Astrocyte of the spinal cord (primary cell): ENCODE measurements at regions not wholly inside any gene's neighbourhood (a gene's known extent, or its start where the extent isn't known, plus 50 kb on each side); places are given as distances from the start of the nearest gene placed in this dataset.
A peak's percentile ranks its signal among the peaks of the same experiment; 100 is the strongest.

ENCODE experiments used
- DNase-seq: peaks from one replicate; pipeline ENCODE4 v3.0.0; 2011; ENCODE audit warnings: low read depth, low spot score
- H3K4me3 ChIP-seq: 2 replicates; pipeline ENCODE4 v1.5.1; 2011; ENCODE audit warnings: low read depth, mild to moderate bottlenecking, low read length, moderate library complexity
- in situ Hi-C: cut with HindIII; loops from 2 replicates; pipeline ENCODE4 v1.10.0; 2017; ENCODE audit warnings: low sequenced_read_pairs
- TF ChIP-seq, protein P1 (sequence below): IDR thresholded peaks from 2 replicates; pipeline ENCODE4 v1.5.1; 2012; ENCODE audit warnings: low read depth, mild to moderate bottlenecking, low read length, inconsistent platforms

- no peak for DNase-seq
- in situ Hi-C loops = no loop called here
- TF ChIP-seq, protein P1, sequence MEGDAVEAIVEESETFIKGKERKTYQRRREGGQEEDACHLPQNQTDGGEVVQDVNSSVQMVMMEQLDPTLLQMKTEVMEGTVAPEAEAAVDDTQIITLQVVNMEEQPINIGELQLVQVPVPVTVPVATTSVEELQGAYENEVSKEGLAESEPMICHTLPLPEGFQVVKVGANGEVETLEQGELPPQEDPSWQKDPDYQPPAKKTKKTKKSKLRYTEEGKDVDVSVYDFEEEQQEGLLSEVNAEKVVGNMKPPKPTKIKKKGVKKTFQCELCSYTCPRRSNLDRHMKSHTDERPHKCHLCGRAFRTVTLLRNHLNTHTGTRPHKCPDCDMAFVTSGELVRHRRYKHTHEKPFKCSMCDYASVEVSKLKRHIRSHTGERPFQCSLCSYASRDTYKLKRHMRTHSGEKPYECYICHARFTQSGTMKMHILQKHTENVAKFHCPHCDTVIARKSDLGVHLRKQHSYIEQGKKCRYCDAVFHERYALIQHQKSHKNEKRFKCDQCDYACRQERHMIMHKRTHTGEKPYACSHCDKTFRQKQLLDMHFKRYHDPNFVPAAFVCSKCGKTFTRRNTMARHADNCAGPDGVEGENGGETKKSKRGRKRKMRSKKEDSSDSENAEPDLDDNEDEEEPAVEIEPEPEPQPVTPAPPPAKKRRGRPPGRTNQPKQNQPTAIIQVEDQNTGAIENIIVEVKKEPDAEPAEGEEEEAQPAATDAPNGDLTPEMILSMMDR = no peak
- no peak overlapping the region for H3K4me3 ChIP-seq
These were observed 136.8 kb downstream of the RDH14 start for GRCh38 chr2:18423636-18424035.

GRCh38 chr2:18422432-18423165, 137.9 kb downstream of the RDH14 start:
- TF ChIP-seq, protein P1 = no peak
- no peak overlapping the region for H3K4me3 ChIP-seq
- no peak for DNase-seq
- in situ Hi-C loops = no loop called here

- DNase-seq = peak; percentile 85
- H3K4me3 ChIP-seq = no peak overlapping the region
- in situ Hi-C loops = no loop called here
- TF ChIP-seq, protein P1 = no peak
These were observed 146.6 kb downstream of the RDH14 start for GRCh38 chr2:18413676-18414396.

GRCh38 chr2:18412980-18413675, 147.3 kb downstream of the RDH14 start:
- no peak overlapping the region for H3K4me3 ChIP-seq
- TF ChIP-seq, protein P1 = no peak
- DNase-seq = peak; percentile 50
- in situ Hi-C loops = no loop called here

GRCh38 chr2:18411626-18412025, 148.8 kb downstream of the RDH14 start:
- TF ChIP-seq, protein P1 = no peak
- no peak overlapping the region for H3K4me3 ChIP-seq
- in situ Hi-C loops = no loop called here
- no peak for DNase-seq

DNA sequence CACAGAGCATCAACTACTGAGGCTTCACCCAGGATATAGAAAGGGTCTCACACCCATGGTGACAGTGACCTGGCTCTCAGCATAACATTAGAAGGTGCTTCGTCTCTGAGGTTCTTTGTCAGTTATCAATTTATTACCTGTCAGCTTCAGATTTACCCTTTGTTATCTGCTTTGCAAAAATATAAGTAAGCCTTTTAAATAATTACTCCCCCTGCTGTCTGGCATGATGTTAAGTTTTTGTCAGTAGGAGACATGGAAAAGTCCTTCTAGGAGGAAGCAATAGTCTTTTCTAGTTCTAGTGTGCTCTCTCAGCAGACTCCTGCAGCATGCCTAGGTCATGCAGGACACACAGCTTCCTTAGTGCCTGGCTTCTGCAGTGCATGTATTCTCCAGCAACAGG, 149.9 kb downstream of the RDH14 start:
- H3K4me3 ChIP-seq = no peak overlapping the region
- no peak for DNase-seq
- TF ChIP-seq, protein P1 = no peak
- in situ Hi-C loops = no loop called here
